Small intestine (tissue), 7 donors: ENCODE measurements at regions not wholly inside any gene's neighbourhood (a gene's known extent, or its start where the extent isn't known, plus 50 kb on each side); places are given as distances from the start of the nearest gene placed in this dataset.

Experiments used
- DNase-seq, 2 donors: peaks; one replicate each; pipeline versions ENCODE4 v3.0.0 to v3.0.0-alpha.2; 2013
- FAIRE-seq: peaks from 2 replicates; lab custom pipeline; 2012; peaks lifted over from hg19 to GRCh38; lab: Jason Lieb, UNC
- H3K27ac ChIP-seq, 3 donors: one replicate each; pipeline ENCODE4 v1.5.1; 2013; ENCODE audit warnings: low read length in 2 of 3, mild to moderate bottlenecking in 2 of 3, control low read depth in 1 of 3, inconsistent platforms in 1 of 3, low read depth in 1 of 3, moderate library complexity in 1 of 3
- H3K27me3 ChIP-seq, 3 donors: one replicate each; pipeline ENCODE4 v1.6.1; 2013; ENCODE audit warnings: low read length in 3 of 3, inconsistent platforms in 1 of 3; ENCODE audit not compliant: control insufficient read depth in 3 of 3, insufficient read depth in 3 of 3
- H3K36me3 ChIP-seq, 3 donors: one replicate each; pipeline ENCODE4 v1.6.1; 2013; ENCODE audit warnings: low read length in 3 of 3, inconsistent platforms in 1 of 3, low read depth in 1 of 3, mild to moderate bottlenecking in 1 of 3, moderate library complexity in 1 of 3; ENCODE audit not compliant: control insufficient read depth in 3 of 3, insufficient read depth in 2 of 3
- H3K4me1 ChIP-seq, 3 donors: one replicate each; pipeline ENCODE4 v1.6.1; 2013; ENCODE audit warnings: low read length in 2 of 3, inconsistent platforms in 1 of 3, low read depth in 1 of 3, mild to moderate bottlenecking in 1 of 3, moderate library complexity in 1 of 3; ENCODE audit not compliant: control insufficient read depth in 3 of 3, insufficient read depth in 2 of 3
- H3K4me3 ChIP-seq, 3 donors: one replicate each; pipeline ENCODE4 v1.5.1; 2013; ENCODE audit warnings: low read length in 3 of 3, control low read depth in 1 of 3, inconsistent platforms in 1 of 3, low read depth in 1 of 3, mild to moderate bottlenecking in 1 of 3, moderate library complexity in 1 of 3
- H3K9me3 ChIP-seq, 2 donors: one replicate each; pipeline ENCODE4 v1.6.1; 2013; ENCODE audit warnings: low read depth in 1 of 2, low read length in 1 of 2; ENCODE audit not compliant: control insufficient read depth in 2 of 2, insufficient read depth in 1 of 2
- WGBS, 3 donors: extraction: QIAGEN DNeasy Blood & Tissue Kit; methylation state at CpG; one replicate each; pipeline ENCODE4 v1.1.7; 2013; 5-methylcytosine and 5-hydroxymethylcytosine counted together
- donor health status: healthy with polysubstance abuse.
- donor health status: control.
- donor health status: control.
- donor health status: Bipolar disorder and iron deficiency.
- donor health status: healthy.

- H3K9me3 ChIP-seq, result no peaks in the 10 kb centered on the region
- DNase-seq, result peak; percentile 31 to 32
- H3K27me3 ChIP-seq, result peaks cover 0 to 3% (median 0%) of the 10 kb centered on the region in 3 donors
- no peak overlapping the region for H3K27ac ChIP-seq
- no peak for FAIRE-seq
- H3K36me3 ChIP-seq, result no peaks in the 10 kb centered on the region
- 56 to 70% (median 66%) methylated on average over 8 of the region's 8 CpGs for WGBS, 3 donors
- no peak overlapping the region for H3K4me3 ChIP-seq
- no peaks in the 10 kb centered on the region for H3K4me1 ChIP-seq
Observed at GRCh38 chr5:168064933-168065622, 226.4 kb upstream of the WWC1 start.

- H3K4me1 ChIP-seq, result no peaks in the 10 kb centered on the region
- H3K36me3 ChIP-seq, result no peaks in the 10 kb centered on the region
- DNase-seq (no peak), FAIRE-seq (no peak)
- no peak overlapping the region for H3K4me3 ChIP-seq
- no peaks in the 10 kb centered on the region for H3K9me3 ChIP-seq
- peaks cover 0 to 3% (median 0%) of the 10 kb centered on the region in 3 donors for H3K27me3 ChIP-seq
- WGBS, 3 donors, result 64 to 73% (median 72%) methylated on average over 5 of the region's 5 CpGs
- H3K27ac ChIP-seq, result no peak overlapping the region
Observed at GRCh38 chr5:168066536-168067208, 224.8 kb upstream of the WWC1 start.

GRCh38 chr5:168070761-168071160, 220.7 kb upstream of the WWC1 start:
- peaks cover 0 to 3% (median 0%) of the 10 kb centered on the region in 3 donors for H3K27me3 ChIP-seq
- H3K36me3 ChIP-seq, result no peaks in the 10 kb centered on the region
- WGBS, 3 donors, result 32 to 67% (median 37%) methylated on average over 1 of the region's 1 CpG
- no peaks in the 10 kb centered on the region for H3K4me1 ChIP-seq
- no peak for FAIRE-seq
- DNase-seq, result no peak
- no peak overlapping the region for H3K4me3 ChIP-seq
- H3K27ac ChIP-seq, result no peak overlapping the region
- H3K9me3 ChIP-seq, result no peaks in the 10 kb centered on the region

- Histone ChIP-seq H3K9me3 (no peaks in the 10 kb centered on the region), H3K36me3 (no peaks in the 10 kb centered on the region), H3K27me3 (peaks cover 0 to 3% (median 0%) of the 10 kb centered on the region in 3 donors), H3K4me1 (no peaks in the 10 kb centered on the region), H3K4me3 (no peak overlapping the region), H3K27ac (no peak overlapping the region)
- DNase-seq, result no peak
- FAIRE-seq, result no peak
- WGBS, 3 donors, result 87 to 88% (median 87%) methylated on average over 6 of the region's 6 CpGs
Observed at GRCh38 chr5:168072665-168073064, 218.8 kb upstream of the WWC1 start.

GRCh38 chr5:168073311-168073710, 218.1 kb upstream of the WWC1 start:
- no peak overlapping the region for H3K4me3 ChIP-seq
- peaks cover 0 to 3% (median 0%) of the 10 kb centered on the region in 3 donors for H3K27me3 ChIP-seq
- no peaks in the 10 kb centered on the region for H3K36me3 ChIP-seq
- H3K4me1 ChIP-seq, result no peaks in the 10 kb centered on the region
- H3K27ac ChIP-seq, result no peak overlapping the region
- H3K9me3 ChIP-seq, result no peaks in the 10 kb centered on the region
- WGBS, 3 donors, result 94 to 97% (median 95%) methylated on average over 5 of the region's 5 CpGs
- FAIRE-seq (no peak), DNase-seq (no peak)

- Histone ChIP-seq H3K27me3 (no peaks in the 10 kb centered on the region), H3K9me3 (no peaks in the 10 kb centered on the region), H3K27ac (no peak overlapping the region), H3K4me1 (no peaks in the 10 kb centered on the region), H3K36me3 (no peaks in the 10 kb centered on the region), H3K4me3 (no peak overlapping the region)
- DNase-seq (no peak), FAIRE-seq (no peak)
- 40 to 57% (median 56%) methylated on average over 9 of the region's 9 CpGs for WGBS, 3 donors
Observed at GRCh38 chr5:168073991-168074800, 217.2 kb upstream of the WWC1 start.

- Histone ChIP-seq H3K9me3 (no peaks in the 10 kb centered on the region), H3K27ac (no peak overlapping the region), H3K27me3 (no peaks in the 10 kb centered on the region), H3K36me3 (no peaks in the 10 kb centered on the region), H3K4me1 (no peaks in the 10 kb centered on the region), H3K4me3 (no peak overlapping the region)
- 71 to 85% (median 74%) methylated on average over 3 of the region's 3 CpGs for WGBS, 3 donors
- FAIRE-seq (no peak), DNase-seq (no peak)
Observed at GRCh38 chr5:168075387-168075786, 216.1 kb upstream of the WWC1 start.

GRCh38 chr5:168076561-168076991, 214.9 kb upstream of the WWC1 start:
- no peak overlapping the region for H3K27ac ChIP-seq
- peak in 1 of 2 donors; percentile 13 for DNase-seq
- no peak for FAIRE-seq
- no peaks in the 10 kb centered on the region for H3K36me3 ChIP-seq
- no peaks in the 10 kb centered on the region for H3K4me1 ChIP-seq
- no peaks in the 10 kb centered on the region for H3K27me3 ChIP-seq
- WGBS, 3 donors, result 23 to 64% (median 38%) methylated on average over 2 of the region's 2 CpGs
- H3K4me3 ChIP-seq, result no peak overlapping the region
- no peaks in the 10 kb centered on the region for H3K9me3 ChIP-seq
